Ectodermal cell (in vitro differentiated cells): ENCODE measurements at regions not wholly inside any gene's neighbourhood (a gene's known extent, or its start where the extent isn't known, plus 50 kb on each side); places are given as distances from the start of the nearest gene placed in this dataset.

Source experiments
- H3K27ac ChIP-seq: 2 replicates; pipeline ENCODE4 v1.7.0; 2013; ENCODE audit warnings: mild to moderate bottlenecking, low read depth, low read length; ENCODE audit not compliant: insufficient read depth, poor library complexity, severe bottlenecking
- H3K27me3 ChIP-seq: 2 replicates; pipeline ENCODE4 v1.7.0; 2013; ENCODE audit warnings: mild to moderate bottlenecking, low read length; ENCODE audit not compliant: insufficient read depth, control insufficient read depth, poor library complexity, severe bottlenecking
- H3K36me3 ChIP-seq: one replicate; pipeline ENCODE4 v1.7.0; 2013; ENCODE audit warnings: low read length; ENCODE audit not compliant: control insufficient read depth, insufficient read depth
- H3K4me1 ChIP-seq: one replicate; pipeline ENCODE4 v1.7.0; 2013; ENCODE audit warnings: low read length; ENCODE audit not compliant: control insufficient read depth, insufficient read depth
- H3K4me3 ChIP-seq: 2 replicates; pipeline ENCODE4 v1.7.0; 2013; ENCODE audit warnings: low read depth, low read length, control low read depth; ENCODE audit not compliant: insufficient read depth
- H3K9me3 ChIP-seq: 2 replicates; pipeline ENCODE4 v1.7.0; 2013; ENCODE audit warnings: mild to moderate bottlenecking, low read length, moderate library complexity; ENCODE audit not compliant: control insufficient read depth
- WGBS, 2 experiments: methylation state at CpG; one replicate each; pipeline ENCODE4 v1.1.7; 2013; ENCODE audit warnings: missing lambda C conversion rate in 2 of 2; 5-methylcytosine and 5-hydroxymethylcytosine counted together

DNA sequence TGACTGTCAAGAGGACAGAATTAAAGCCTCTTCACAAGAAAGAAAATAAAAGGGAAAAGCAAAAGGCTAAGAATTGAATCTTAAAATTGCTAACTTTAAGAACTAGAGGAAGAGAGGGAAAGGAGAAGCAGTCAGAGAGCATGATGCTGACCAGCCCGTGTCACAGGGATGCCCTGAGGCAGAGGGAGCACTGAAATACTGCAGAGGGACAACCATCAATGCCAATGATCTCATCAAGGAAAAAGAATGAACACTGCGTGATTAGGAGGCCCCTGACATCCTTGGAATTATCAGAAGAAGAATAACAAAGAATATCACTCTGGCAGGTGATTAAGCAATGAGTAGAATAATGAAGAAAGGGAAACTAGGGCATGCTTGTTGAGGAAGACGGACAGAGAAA lies 252.2 kb upstream of the GRIP1 start:
- WGBS, 2 experiments, result 87 to 93% methylated on average over 3 of the region's 3 CpGs

DNA sequence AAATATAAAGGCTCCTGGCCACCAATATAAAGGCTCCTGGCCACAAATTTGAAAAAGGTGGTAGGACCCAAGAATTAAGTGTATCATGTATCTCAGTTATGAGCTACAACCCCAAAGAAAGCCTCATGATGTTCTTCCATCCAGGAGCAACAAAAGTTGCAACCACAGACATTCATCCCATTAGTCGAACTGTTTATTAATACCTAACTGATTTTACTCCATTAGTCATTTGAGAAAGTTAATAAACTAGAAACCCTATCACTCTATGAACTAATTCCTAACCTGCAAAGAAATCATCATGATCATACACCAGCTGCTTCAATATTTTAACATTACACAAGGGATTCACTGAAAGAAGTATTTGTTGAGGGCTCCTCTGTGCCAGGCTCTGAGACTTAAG lies 253.2 kb upstream of the GRIP1 start:
- Histone ChIP-seq H3K36me3 (no peaks in the 10 kb centered on the region), H3K27ac (no peak overlapping the region), H3K4me1 (no peaks in the 10 kb centered on the region), H3K27me3 (no peaks in the 10 kb centered on the region), H3K9me3 (no peaks in the 10 kb centered on the region), H3K4me3 (no peak overlapping the region)
- 96 to 100% methylated on average over 1 of the region's 1 CpG for WGBS, 2 experiments

More for the DNA sequence above, 252.2 kb upstream of the GRIP1 start:
- Histone ChIP-seq H3K9me3 (no peaks in the 10 kb centered on the region), H3K27me3 (no peaks in the 10 kb centered on the region), H3K36me3 (no peaks in the 10 kb centered on the region), H3K4me3 (no peak overlapping the region), H3K4me1 (no peaks in the 10 kb centered on the region), H3K27ac (no peak overlapping the region)

DNA sequence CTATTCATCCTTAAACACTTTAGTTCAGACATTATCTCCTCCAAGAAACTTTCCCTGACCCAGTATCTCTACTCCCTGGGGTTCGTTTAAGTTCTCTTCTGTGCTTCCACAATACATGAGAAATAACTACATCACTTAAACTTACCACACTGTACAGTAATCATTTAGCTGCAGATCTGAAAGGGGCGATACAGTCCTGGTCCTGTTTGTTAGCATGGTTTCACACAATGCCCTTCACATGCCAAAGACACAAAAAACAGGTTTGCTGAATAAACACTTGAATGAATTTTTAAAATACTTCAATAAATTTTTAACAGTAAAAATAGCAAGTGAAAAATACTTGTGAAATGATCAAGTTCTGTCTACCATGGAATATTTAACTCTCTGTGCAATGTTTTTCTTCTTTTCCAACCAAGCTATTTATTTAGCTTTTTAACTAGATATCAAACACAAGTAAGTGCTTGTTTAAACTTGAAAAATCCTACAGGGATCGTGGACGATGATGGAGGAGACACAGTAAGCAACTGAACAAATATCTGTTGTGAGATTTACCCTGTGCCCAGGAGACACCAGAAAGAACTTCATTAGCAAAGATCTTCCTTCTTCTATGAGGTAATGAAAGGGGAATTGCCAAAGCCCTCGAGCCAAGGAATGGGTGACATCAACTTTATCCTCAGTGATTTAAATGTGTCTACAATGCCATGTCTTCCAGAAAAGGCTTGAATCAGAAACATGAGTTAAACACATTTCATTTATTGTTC lies 255.6 kb upstream of the GRIP1 start:
- Histone ChIP-seq H3K4me3 (no peak overlapping the region), H3K36me3 (no peaks in the 10 kb centered on the region), H3K27ac (no peak overlapping the region), H3K4me1 (no peaks in the 10 kb centered on the region), H3K9me3 (no peaks in the 10 kb centered on the region), H3K27me3 (no peaks in the 10 kb centered on the region)
- WGBS, 2 experiments, result 93 to 95% methylated on average over 5 of the region's 5 CpGs

DNA sequence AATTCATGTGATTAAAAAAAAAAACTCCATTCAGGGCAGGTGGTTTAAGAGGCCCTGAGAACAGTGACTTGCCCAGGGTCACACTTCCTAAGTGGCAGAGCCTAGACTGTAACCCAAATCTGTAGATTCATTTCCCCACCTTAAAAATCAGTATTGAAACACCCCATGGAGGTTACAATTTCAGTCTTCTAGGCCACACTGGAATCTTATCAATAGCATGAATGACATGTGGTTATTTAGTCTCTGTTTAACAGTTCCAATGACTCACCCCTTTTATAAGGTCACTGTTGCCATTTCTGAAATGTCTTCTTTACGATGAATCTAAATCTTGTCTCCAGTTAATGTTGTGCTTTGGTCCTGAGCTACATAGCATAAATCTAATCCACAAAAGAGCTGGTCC lies 262.3 kb upstream of the GRIP1 start:
- no peaks in the 10 kb centered on the region for H3K36me3 ChIP-seq
- no peak overlapping the region for H3K4me3 ChIP-seq
- no peaks in the 10 kb centered on the region for H3K27me3 ChIP-seq
- 87 to 92% methylated on average over 1 of the region's 1 CpG for WGBS, 2 experiments
- no peak overlapping the region for H3K27ac ChIP-seq
- no peaks in the 10 kb centered on the region for H3K4me1 ChIP-seq
- H3K9me3 ChIP-seq, result no peaks in the 10 kb centered on the region

DNA sequence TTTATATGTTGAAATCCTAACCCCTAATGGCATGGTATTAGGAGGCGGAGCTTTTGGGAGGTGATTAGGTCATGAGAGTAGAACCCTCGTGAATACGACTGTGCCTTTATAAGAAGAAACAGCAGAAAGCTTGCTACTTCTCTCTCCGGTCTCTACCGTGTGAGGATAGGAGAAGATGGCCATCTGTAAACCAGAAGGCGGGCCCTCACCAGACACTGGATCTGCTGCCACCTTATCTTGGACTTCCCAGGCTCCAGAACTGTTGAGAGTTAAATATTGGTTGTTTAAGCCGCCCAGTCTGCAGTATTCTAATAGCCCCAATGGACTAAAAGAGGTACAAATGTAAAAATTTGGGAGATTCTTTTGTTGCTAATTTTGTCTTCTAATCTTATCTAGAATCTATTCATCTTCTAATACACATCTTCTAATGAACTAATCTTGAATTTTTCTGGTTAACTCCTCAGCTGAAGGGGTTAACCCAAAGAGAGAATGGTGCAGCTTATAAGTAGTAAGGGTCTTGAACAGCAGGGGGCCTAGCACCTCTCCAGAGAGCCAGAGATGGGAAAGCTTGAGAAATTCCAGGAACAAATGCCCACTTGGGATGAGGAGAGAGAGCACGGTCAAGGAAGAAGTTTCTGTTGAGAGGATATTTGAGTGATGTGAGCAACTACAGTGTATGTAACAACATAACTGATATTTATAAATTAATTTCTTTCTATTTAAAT lies 264.0 kb upstream of the GRIP1 start:
- no peaks in the 10 kb centered on the region for H3K9me3 ChIP-seq
- H3K36me3 ChIP-seq, result no peaks in the 10 kb centered on the region
- no peaks in the 10 kb centered on the region for H3K4me1 ChIP-seq
- no peak overlapping the region for H3K4me3 ChIP-seq
- H3K27ac ChIP-seq, result no peak overlapping the region
- no peaks in the 10 kb centered on the region for H3K27me3 ChIP-seq
- WGBS, 2 experiments, result 84 to 88% methylated on average over 7 to 8 of the region's 8 CpGs

DNA sequence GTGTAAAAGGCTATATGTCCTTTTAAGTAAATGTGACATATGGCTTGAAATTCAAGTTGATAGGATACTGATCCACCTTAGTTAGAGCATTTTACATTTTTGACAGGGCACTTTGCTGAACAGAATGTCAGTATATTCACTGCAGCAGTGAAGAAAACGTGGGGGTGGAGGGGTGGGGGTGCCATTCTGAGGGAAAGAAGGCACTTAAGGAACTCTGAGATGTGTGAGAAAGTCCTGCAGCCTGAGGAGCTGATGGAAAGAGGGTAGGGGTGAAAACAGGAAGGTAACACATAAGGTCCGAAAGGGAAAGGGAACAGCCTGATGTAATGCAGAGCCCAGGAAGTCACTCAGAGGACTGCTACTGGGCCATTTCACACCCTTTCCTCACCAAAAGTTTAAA lies 265.5 kb upstream of the GRIP1 start:
- no peaks in the 10 kb centered on the region for H3K27me3 ChIP-seq
- H3K36me3 ChIP-seq, result no peaks in the 10 kb centered on the region
- H3K9me3 ChIP-seq, result no peaks in the 10 kb centered on the region
- H3K27ac ChIP-seq, result no peak overlapping the region
- WGBS, 2 experiments, result 63% methylated on average over 2 of the region's 2 CpGs
- no peaks in the 10 kb centered on the region for H3K4me1 ChIP-seq
- no peak overlapping the region for H3K4me3 ChIP-seq

DNA sequence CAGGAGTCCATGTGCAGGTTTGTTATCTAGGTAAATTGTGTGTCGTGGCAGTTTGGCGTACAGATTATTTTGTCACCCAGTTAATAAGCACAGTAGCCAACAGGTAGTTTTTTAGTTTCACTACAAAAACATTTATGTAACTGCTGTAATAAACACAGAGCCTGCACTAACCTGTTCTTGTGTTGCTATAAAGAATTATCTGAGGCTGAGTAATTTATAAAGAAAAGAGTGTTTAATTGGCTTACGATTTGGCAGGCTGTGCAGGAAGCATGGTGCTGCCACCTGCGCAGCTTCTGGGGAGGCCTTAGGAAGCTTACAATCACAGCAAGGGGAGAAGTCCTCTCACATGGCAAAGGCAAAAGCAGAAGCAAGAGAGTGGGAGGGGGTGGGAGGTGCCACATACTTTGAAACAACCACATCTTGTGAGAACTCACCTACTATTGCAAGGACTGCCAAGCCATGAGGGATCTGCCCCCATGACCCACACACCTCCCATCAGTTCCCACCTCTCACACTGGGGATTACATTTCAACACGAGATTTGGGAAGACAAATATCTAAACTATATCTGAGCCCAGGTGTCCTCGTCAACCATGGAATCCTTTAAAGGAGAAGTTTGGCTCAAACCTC lies 266.4 kb upstream of the GRIP1 start:
- Histone ChIP-seq H3K27me3 (no peaks in the 10 kb centered on the region), H3K4me3 (no peak overlapping the region), H3K4me1 (no peaks in the 10 kb centered on the region), H3K27ac (no peak overlapping the region), H3K36me3 (no peaks in the 10 kb centered on the region), H3K9me3 (no peaks in the 10 kb centered on the region)
- 94 to 95% methylated on average over 4 to 6 of the region's 6 CpGs for WGBS, 2 experiments

DNA sequence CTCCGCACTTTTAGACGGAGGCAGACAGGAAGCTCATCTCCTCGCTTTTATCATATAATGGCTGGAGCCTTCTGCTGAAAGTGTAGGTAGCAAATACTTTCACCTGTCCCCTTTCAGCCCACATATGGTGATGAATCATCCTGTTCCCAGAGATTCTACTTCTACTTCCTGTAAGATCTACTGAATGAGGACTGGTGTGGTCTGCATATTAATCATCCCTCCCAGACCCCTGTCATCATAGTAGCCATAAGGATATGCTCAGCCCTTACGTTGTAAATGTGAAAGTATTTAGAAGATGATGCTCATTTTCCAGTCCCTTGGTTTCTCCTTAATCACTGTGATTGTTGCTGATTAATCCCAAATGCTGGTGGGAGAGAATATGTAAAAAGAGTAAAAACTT lies 268.2 kb upstream of the GRIP1 start:
- Histone ChIP-seq H3K36me3 (no peaks in the 10 kb centered on the region), H3K4me3 (no peak overlapping the region), H3K27me3 (no peaks in the 10 kb centered on the region), H3K9me3 (no peaks in the 10 kb centered on the region), H3K4me1 (no peaks in the 10 kb centered on the region), H3K27ac (no peak overlapping the region)
- 91 to 94% methylated on average over 4 of the region's 4 CpGs for WGBS, 2 experiments

DNA sequence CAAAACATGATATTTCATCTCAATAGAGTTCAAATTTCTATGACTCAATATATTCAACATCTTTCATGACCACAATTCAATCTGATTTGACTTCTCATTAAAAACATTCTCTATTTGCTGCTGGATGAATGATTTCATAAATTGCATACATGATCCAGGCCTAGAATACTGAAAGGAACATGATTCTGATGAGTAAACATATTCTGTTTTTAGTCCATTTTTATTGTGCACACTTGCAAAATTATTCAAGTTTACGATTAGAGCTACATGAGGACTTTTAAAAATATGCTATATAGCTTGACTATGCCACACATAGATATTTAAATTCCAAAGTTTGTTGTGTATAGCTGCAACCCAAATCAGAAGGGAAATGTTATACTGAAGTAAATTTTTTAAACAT lies 273.8 kb upstream of the GRIP1 start:
- H3K4me3 ChIP-seq, result no peak overlapping the region
- H3K4me1 ChIP-seq, result no peaks in the 10 kb centered on the region
- no peaks in the 10 kb centered on the region for H3K9me3 ChIP-seq
- no peaks in the 10 kb centered on the region for H3K36me3 ChIP-seq
- no peaks in the 10 kb centered on the region for H3K27me3 ChIP-seq
- no peak overlapping the region for H3K27ac ChIP-seq
- WGBS, 2 experiments, result 100% methylated on average over 1 of the region's 1 CpG; no CpG with 5 or more reads in 1 of the 2 experiments

DNA sequence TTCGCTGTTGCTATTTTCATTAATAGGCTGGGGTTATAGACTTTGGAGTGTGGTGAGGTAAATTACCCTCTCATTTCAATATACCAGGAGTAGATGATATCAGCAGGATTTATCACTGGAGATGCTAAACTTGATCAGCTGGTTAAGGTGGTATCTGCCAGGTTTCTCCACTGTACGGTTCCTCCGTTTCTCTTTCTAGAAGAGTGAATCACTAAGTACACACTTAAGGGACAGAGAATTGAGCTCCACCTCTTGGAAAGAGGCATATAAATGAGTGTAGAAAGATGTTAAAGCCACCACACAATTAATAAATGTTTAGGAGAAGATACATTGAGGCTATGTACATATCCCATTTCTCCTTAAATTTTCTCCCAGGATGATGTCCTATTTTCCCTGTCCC lies 277.4 kb upstream of the GRIP1 start:
- Histone ChIP-seq H3K4me1 (peaks cover 3% of the 10 kb centered on the region), H3K27ac (no peak overlapping the region), H3K9me3 (no peaks in the 10 kb centered on the region), H3K27me3 (no peaks in the 10 kb centered on the region), H3K4me3 (no peak overlapping the region), H3K36me3 (no peaks in the 10 kb centered on the region)
- WGBS, 2 experiments, result 89 to 91% methylated on average over 3 of the region's 3 CpGs
